HepG2 (cell line): ENCODE measurements at regions not wholly inside any gene's neighbourhood (a gene's known extent, or its start where the extent isn't known, plus 50 kb on each side); places are given as distances from the start of the nearest gene placed in this dataset.

Experiments used
- TF ChIP-seq, protein P1 (sequence below): sonication (generic); formaldehyde crosslinking; IDR thresholded peaks from 2 replicates; pipeline ENCODE4 v1.4.0; 2020; ENCODE audit warnings: missing genetic modification reagents; ENCODE audit errors: not compliant biosample characterization
- TF ChIP-seq, protein P2 (sequence below): sonication (generic); formaldehyde crosslinking; IDR thresholded peaks from 2 replicates; pipeline ENCODE4 v1.4.0; 2020; ENCODE audit warnings: mild to moderate bottlenecking, missing genetic modification reagents, borderline replicate concordance
- TF ChIP-seq, protein P3 (sequence below): sonication (generic); formaldehyde crosslinking; IDR thresholded peaks from 2 replicates; pipeline ENCODE4; 2020; ENCODE audit warnings: missing genetic modification reagents, mild to moderate bottlenecking, borderline replicate concordance
- TF ChIP-seq, protein P4 (sequence below): sonication (generic); formaldehyde crosslinking; IDR thresholded peaks from 2 replicates; pipeline ENCODE4 v1.5.0; 2020; ENCODE audit warnings: mild to moderate bottlenecking, missing genetic modification reagents, moderate library complexity

DNA sequence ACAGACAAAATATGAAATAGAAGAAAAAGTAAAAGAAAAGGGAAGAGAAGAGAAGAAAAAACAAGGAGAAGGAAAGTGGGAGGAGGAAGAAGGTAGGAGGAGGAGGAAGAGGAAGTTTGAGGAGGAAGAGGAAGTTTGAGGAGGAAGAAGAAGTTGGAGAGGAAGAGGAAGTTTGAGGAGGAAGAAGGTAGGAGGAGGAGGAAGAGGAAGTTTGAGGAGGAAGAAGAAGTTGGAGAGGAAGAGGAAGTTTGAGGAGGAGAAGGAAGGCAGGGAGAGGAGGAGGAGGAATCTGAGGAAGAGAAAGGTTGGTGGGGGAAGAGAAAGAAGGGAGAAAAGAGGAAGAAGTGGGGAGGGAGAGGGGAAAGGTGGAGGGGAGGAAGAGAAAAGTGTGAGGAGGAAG lies 169.2 kb upstream of the RORA start (continued):
- TF ChIP-seq, protein P1, sequence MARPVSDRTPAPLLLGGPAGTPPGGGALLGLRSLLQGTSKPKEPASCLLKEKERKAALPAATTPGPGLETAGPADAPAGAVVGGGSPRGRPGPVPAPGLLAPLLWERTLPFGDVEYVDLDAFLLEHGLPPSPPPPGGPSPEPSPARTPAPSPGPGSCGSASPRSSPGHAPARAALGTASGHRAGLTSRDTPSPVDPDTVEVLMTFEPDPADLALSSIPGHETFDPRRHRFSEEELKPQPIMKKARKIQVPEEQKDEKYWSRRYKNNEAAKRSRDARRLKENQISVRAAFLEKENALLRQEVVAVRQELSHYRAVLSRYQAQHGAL (CRISPR knock-in tag), result no peak
- TF ChIP-seq, protein P2, sequence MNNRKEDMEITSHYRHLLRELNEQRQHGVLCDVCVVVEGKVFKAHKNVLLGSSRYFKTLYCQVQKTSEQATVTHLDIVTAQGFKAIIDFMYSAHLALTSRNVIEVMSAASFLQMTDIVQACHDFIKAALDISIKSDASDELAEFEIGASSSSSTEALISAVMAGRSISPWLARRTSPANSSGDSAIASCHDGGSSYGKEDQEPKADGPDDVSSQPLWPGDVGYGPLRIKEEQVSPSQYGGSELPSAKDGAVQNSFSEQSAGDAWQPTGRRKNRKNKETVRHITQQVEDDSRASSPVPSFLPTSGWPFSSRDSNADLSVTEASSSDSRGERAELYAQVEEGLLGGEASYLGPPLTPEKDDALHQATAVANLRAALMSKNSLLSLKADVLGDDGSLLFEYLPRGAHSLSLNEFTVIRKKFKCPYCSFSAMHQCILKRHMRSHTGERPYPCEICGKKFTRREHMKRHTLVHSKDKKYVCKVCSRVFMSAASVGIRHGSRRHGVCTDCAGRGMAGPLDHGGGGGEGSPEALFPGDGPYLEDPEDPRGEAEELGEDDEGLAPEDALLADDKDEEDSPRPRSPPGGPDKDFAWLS, result no peak
- TF ChIP-seq, protein P3, sequence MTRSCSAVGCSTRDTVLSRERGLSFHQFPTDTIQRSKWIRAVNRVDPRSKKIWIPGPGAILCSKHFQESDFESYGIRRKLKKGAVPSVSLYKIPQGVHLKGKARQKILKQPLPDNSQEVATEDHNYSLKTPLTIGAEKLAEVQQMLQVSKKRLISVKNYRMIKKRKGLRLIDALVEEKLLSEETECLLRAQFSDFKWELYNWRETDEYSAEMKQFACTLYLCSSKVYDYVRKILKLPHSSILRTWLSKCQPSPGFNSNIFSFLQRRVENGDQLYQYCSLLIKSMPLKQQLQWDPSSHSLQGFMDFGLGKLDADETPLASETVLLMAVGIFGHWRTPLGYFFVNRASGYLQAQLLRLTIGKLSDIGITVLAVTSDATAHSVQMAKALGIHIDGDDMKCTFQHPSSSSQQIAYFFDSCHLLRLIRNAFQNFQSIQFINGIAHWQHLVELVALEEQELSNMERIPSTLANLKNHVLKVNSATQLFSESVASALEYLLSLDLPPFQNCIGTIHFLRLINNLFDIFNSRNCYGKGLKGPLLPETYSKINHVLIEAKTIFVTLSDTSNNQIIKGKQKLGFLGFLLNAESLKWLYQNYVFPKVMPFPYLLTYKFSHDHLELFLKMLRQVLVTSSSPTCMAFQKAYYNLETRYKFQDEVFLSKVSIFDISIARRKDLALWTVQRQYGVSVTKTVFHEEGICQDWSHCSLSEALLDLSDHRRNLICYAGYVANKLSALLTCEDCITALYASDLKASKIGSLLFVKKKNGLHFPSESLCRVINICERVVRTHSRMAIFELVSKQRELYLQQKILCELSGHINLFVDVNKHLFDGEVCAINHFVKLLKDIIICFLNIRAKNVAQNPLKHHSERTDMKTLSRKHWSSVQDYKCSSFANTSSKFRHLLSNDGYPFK (CRISPR knock-in tag), result no peak
- TF ChIP-seq, protein P4, sequence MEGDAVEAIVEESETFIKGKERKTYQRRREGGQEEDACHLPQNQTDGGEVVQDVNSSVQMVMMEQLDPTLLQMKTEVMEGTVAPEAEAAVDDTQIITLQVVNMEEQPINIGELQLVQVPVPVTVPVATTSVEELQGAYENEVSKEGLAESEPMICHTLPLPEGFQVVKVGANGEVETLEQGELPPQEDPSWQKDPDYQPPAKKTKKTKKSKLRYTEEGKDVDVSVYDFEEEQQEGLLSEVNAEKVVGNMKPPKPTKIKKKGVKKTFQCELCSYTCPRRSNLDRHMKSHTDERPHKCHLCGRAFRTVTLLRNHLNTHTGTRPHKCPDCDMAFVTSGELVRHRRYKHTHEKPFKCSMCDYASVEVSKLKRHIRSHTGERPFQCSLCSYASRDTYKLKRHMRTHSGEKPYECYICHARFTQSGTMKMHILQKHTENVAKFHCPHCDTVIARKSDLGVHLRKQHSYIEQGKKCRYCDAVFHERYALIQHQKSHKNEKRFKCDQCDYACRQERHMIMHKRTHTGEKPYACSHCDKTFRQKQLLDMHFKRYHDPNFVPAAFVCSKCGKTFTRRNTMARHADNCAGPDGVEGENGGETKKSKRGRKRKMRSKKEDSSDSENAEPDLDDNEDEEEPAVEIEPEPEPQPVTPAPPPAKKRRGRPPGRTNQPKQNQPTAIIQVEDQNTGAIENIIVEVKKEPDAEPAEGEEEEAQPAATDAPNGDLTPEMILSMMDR, result no peak
- TF ChIP-seq, all 625 proteins: peak for 0
